GM12878 (cell line): ENCODE measurements at regions not wholly inside any gene's neighbourhood (a gene's known extent, or its start where the extent isn't known, plus 50 kb on each side); places are given as distances from the start of the nearest gene placed in this dataset.

Source experiments
- ATAC-seq: fragments of 200-7000 bp; cut with Tn5 transposase; 3 replicates; pipeline ENCODE4 v1.9.1; 2020; ENCODE audit warnings: mild to moderate bottlenecking, moderate library complexity
- BruUV-seq: library from RNA; stranded (reverse); fragments of 400-500 nt; replicated peaks from 2 replicates; lab custom pipeline; 2021; lab: Mats Ljungman, UMichigan
- CTCF ChIA-PET: fragments of 300-600 bp; sonication (Branson Sonifier 250); formaldehyde crosslinking; extraction: SDS; loops from one replicate; lab custom pipeline; 2021; ENCODE audit warnings: inconsistent platforms; lab: Yijun Ruan, JAX
- POLR2A ChIA-PET: fragments of 350-600 bp; formaldehyde crosslinking; extraction: SDS; loops from one replicate; lab custom pipeline; 2021; ENCODE audit warnings: inconsistent platforms; lab: Charles Lee
- RAD21 ChIA-PET: fragments of 300-600 bp; sonication (Branson Sonifier 250); formaldehyde crosslinking; loops from one replicate; lab custom pipeline; 2023; ENCODE audit warnings: antibody characterized with exemption; ENCODE audit not compliant: unreplicated experiment; lab: Charles Lee
- SMC1A ChIA-PET: fragments of 300-600 bp; sonication (Branson Sonifier 250); formaldehyde crosslinking; loops from one replicate; lab custom pipeline; 2023; ENCODE audit not compliant: unreplicated experiment, uncharacterized antibody; lab: Charles Lee
- DNase-seq: peaks from one replicate; pipeline ENCODE4 v3.0.0-alpha.2; 2011; ENCODE audit warnings: low read depth, low spot score
- FAIRE-seq: peaks from 3 replicates; lab custom pipeline; 2011; peaks lifted over from hg19 to GRCh38; lab: Jason Lieb, UNC
- H2AFZ ChIP-seq: 2 replicates; pipeline ENCODE4 v1.6.0; 2011; ENCODE audit warnings: low read depth, low read length, control low read depth; ENCODE audit not compliant: control insufficient read depth
- H3K27ac ChIP-seq: 2 replicates; pipeline ENCODE4 v1.5.1; 2011; ENCODE audit warnings: control low read depth; ENCODE audit not compliant: control insufficient read depth, insufficient read depth
- H3K27me3 ChIP-seq, 2 experiments: replicated peaks in 1 of 2; 2 replicates each; pipeline versions ENCODE4 v1.6.0 to v1.6.1; 2011; ENCODE audit warnings: low read length in 1 of 2; ENCODE audit not compliant: control insufficient read depth in 2 of 2, insufficient read depth in 2 of 2
- H3K36me3 ChIP-seq, 2 experiments: 2 replicates each; pipeline ENCODE4 v1.5.1; 2011; ENCODE audit warnings: low read length in 1 of 2; ENCODE audit not compliant: control insufficient read depth in 2 of 2, insufficient read depth in 2 of 2
- H3K4me1 ChIP-seq: 2 replicates; pipeline ENCODE4 v1.6.1; 2011; ENCODE audit warnings: mild to moderate bottlenecking, low read length, moderate library complexity, mixed read lengths; ENCODE audit not compliant: control insufficient read depth, insufficient read depth
- H3K4me2 ChIP-seq: 2 replicates; pipeline ENCODE4 v1.6.0; 2011; ENCODE audit warnings: control low read depth; ENCODE audit not compliant: control insufficient read depth, insufficient read depth
- H3K4me3 ChIP-seq: fragments of 200-600 bp; sonication (generic); 2 replicates; pipeline ENCODE4 v1.5.1; 2016
- H3K79me2 ChIP-seq: 2 replicates; pipeline ENCODE4 v1.6.0; 2011; ENCODE audit warnings: low read length; ENCODE audit not compliant: control insufficient read depth, insufficient read depth
- H3K9ac ChIP-seq: 2 replicates; pipeline ENCODE4 v1.8.0; 2011; ENCODE audit warnings: low read length, control low read depth, mixed read lengths; ENCODE audit not compliant: control insufficient read depth, insufficient read depth
- H3K9me3 ChIP-seq: replicated peaks from 3 replicates; pipeline ENCODE4 v1.5.1; 2011; ENCODE audit warnings: mild to moderate bottlenecking, low read length; ENCODE audit not compliant: control insufficient read depth, insufficient read depth
- H4K20me1 ChIP-seq: 2 replicates; pipeline ENCODE4 v1.6.0; 2011; ENCODE audit not compliant: control insufficient read depth, insufficient read depth
- BHLHE40 ChIP-seq, 2 experiments: fragments of 450-650 bp in 1 of 2; IDR thresholded peaks; 2 replicates each; pipeline ENCODE4 v1.6.1; 2011 to 2017; ENCODE audit warnings: low read depth in 2 of 2, borderline replicate concordance in 1 of 2, improper control_type of control experiment in 1 of 2, low read length in 1 of 2, mild to moderate bottlenecking in 1 of 2
- CREM ChIP-seq: IDR thresholded peaks from 2 replicates; pipeline ENCODE4 v1.6.1; 2014; ENCODE audit warnings: antibody characterized with exemption, low read depth
- ELK1 ChIP-seq: IDR thresholded peaks from 2 replicates; pipeline ENCODE4 v1.6.1; 2012; ENCODE audit warnings: low read depth, low read length, improper control_type of control experiment
- FOXK2 ChIP-seq: fragments of 450-650 bp; IDR thresholded peaks from 2 replicates; pipeline ENCODE4 v1.6.1; 2017; ENCODE audit warnings: mild to moderate bottlenecking, moderate library complexity
- KLF5 ChIP-seq: fragments of 450-650 bp; IDR thresholded peaks from 2 replicates; pipeline ENCODE4 v1.6.1; 2014; ENCODE audit warnings: mild to moderate bottlenecking; ENCODE audit not compliant: partially characterized antibody
- MLLT1 ChIP-seq: fragments of 450-650 bp; IDR thresholded peaks from 2 replicates; pipeline ENCODE4 v1.6.1; 2016; ENCODE audit warnings: mild to moderate bottlenecking
- NFYB ChIP-seq: IDR thresholded peaks from 2 replicates; pipeline ENCODE4 v1.6.1; 2011; ENCODE audit warnings: low read depth, mild to moderate bottlenecking, low read length, improper control_type of control experiment, moderate library complexity; ENCODE audit not compliant: insufficient read depth
- NKRF ChIP-seq: fragments of 450-650 bp; conservative IDR thresholded peaks from 2 replicates; pipeline ENCODE4 v1.6.1; 2017; ENCODE audit warnings: mild to moderate bottlenecking, moderate library complexity
- PAX5 ChIP-seq: IDR thresholded peaks from 2 replicates; pipeline ENCODE4 v1.6.1; 2011; ENCODE audit warnings: low read depth, low read length, borderline replicate concordance
- ZNF592 ChIP-seq: fragments of 450-650 bp; IDR thresholded peaks from 2 replicates; pipeline ENCODE4 v1.6.1; 2017; ENCODE audit warnings: mild to moderate bottlenecking, moderate library complexity
- WGBS: methylation state at CpG from one replicate; pipeline ENCODE4 v1.1.6; 2016; ENCODE audit warnings: low lambda C conversion rate; ENCODE audit not compliant: insufficient replicate concordance, insufficient coverage; ENCODE audit errors: missing lambda C conversion rate; 5-methylcytosine and 5-hydroxymethylcytosine counted together
- in situ Hi-C: fragments of 300-500 bp; cut with MboI; formaldehyde crosslinking; loops from 9 replicates; pipeline ENCODE4 v1.14.3; 2018; ENCODE audit warnings: mixed read lengths
- intact Hi-C: fragments of 100-400 bp; cut with micrococcal nuclease; formaldehyde crosslinking; loops from one replicate; pipeline ENCODE4 v1.14.2; 2022; ENCODE audit not compliant: unreplicated experiment

- no peak for TF ChIP-seq ZNF592
- no peak for TF ChIP-seq KLF5
Measured at GRCh38 chr9:38342096-38342495, 50.4 kb upstream of the ALDH1B1 start (continued).

- WGBS, result 26% methylated on average over 2 of the region's 2 CpGs
- H3K9ac ChIP-seq, result no peak overlapping the region
- no peak overlapping the region for H3K27ac ChIP-seq
- H3K27me3 ChIP-seq, result no peaks in the 10 kb centered on the region; a peak in 3 of 4 replicates
- RAD21 ChIA-PET, result interaction anchor here (0.9 to 2.2 kb wide), 4 partner anchors 13 to 428 kb away, joined by 3 to 5 read pairs (median 4); no protein-coding TSS in a partner anchor
- intact Hi-C loops (no loop called here), in situ Hi-C loops (loop anchor here (10.0 kb wide), 1 partner anchor 65 kb away; no protein-coding TSS in a partner anchor)
- BruUV-seq, result no TSS peak
- no peak for DNase-seq
- H3K4me3 ChIP-seq, result no peak overlapping the region
- CTCF ChIA-PET, result interaction anchor here (1.2 kb wide), 1 partner anchor 252 kb away, joined by 7 read pairs; no protein-coding TSS in a partner anchor
- H3K4me2 ChIP-seq, result no peak overlapping the region
- H3K36me3 ChIP-seq, result no peaks in the 10 kb centered on the region
- SMC1A ChIA-PET, result interaction anchor here (1.0 to 1.6 kb wide), 4 partner anchors 12 to 178 kb away, joined by 3 to 4 read pairs (median 3); no protein-coding TSS in a partner anchor
- no peak for ATAC-seq
- H2AFZ ChIP-seq, result no peak overlapping the region
- POLR2A ChIA-PET, result interaction anchor here (1.1 kb wide), 1 partner anchor 10 kb away, joined by 4 read pairs; no protein-coding TSS in a partner anchor
- H3K79me2 ChIP-seq, result no peaks in the 10 kb centered on the region
- H3K4me1 ChIP-seq, result no peaks in the 10 kb centered on the region
- FAIRE-seq, result no peak
- H3K9me3 ChIP-seq, result no peaks in the 10 kb centered on the region; the same call in 2 of the 3 replicates
- no peaks in the 10 kb centered on the region for H4K20me1 ChIP-seq
- no peak for TF ChIP-seq BHLHE40 (IDR thresholded peaks at IDR 0.05; ENCODE audit: borderline replicate concordance in 1 of 2, low read depth in 2 of 2, low read length in 1 of 2)
- TF ChIP-seq PAX5, result no peak
- TF ChIP-seq NKRF, result no peak
- TF ChIP-seq MLLT1, result no peak
- no peak for TF ChIP-seq NFYB
- TF ChIP-seq FOXK2, result no peak
- TF ChIP-seq ELK1, result no peak
- TF ChIP-seq CREM, result no peak
Measured at GRCh38 chr9:38339496-38339895, 53.0 kb upstream of the ALDH1B1 start.
